Vagina (tissue), 2 donors: ENCODE measurements at regions not wholly inside any gene's neighbourhood (a gene's known extent, or its start where the extent isn't known, plus 50 kb on each side); places are given as distances from the start of the nearest gene placed in this dataset.

Experiments used
- POLR2A ChIP-seq, 2 donors: fragments of 450-650 bp; IDR thresholded peaks; one replicate each; pipeline ENCODE4 v1.6.1; 2017; ENCODE audit warnings: antibody characterized with exemption in 2 of 2, mild to moderate bottlenecking in 2 of 2, moderate library complexity in 2 of 2
- POLR2AphosphoS5 ChIP-seq, 2 donors: sonication (generic); formaldehyde crosslinking; IDR thresholded peaks; one replicate each; pipeline ENCODE4 v1.9.0; 2017; ENCODE audit warnings: antibody characterized with exemption in 2 of 2, mild to moderate bottlenecking in 2 of 2, low read depth in 1 of 2; ENCODE audit not compliant: insufficient read depth in 1 of 2
- TF ChIP-seq, protein P1 (sequence below), 3 experiments: fragments of 450-650 bp in 2 of 3; fragments of 200-600 bp in 1 of 3; sonication (generic) in 1 of 3; IDR thresholded peaks; one replicate each; pipeline ENCODE4 v1.5.1; 2017 to 2019; ENCODE audit warnings: antibody characterized with exemption in 3 of 3, mild to moderate bottlenecking in 2 of 3, moderate library complexity in 2 of 3

DNA sequence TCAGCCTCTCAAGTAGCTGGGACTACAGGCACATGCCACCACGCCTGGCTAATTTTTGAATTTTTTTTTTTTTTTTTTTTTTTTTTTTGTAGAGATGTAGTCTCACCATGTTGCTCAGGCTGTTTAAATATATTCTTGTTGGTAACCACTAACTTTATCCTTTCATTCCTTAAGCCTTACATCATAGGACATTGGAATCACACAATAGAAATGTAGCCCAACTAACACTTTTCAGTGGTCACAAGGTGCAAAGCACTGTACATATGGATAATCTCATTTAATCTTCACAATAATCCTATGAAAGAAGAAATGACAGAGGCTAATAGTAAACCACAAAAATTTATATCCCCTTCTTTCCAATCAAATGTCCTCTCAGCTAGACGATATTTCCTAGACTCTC is 417.8 kb upstream of the DACH1 start:
- no peak for TF ChIP-seq POLR2A (IDR thresholded peaks at IDR 0.05)
- no peak for TF ChIP-seq POLR2AphosphoS5 (IDR thresholded peaks at IDR 0.05; ENCODE audit: insufficient read depth in 1 of 2, low read depth in 1 of 2)
- TF ChIP-seq, protein P1, sequence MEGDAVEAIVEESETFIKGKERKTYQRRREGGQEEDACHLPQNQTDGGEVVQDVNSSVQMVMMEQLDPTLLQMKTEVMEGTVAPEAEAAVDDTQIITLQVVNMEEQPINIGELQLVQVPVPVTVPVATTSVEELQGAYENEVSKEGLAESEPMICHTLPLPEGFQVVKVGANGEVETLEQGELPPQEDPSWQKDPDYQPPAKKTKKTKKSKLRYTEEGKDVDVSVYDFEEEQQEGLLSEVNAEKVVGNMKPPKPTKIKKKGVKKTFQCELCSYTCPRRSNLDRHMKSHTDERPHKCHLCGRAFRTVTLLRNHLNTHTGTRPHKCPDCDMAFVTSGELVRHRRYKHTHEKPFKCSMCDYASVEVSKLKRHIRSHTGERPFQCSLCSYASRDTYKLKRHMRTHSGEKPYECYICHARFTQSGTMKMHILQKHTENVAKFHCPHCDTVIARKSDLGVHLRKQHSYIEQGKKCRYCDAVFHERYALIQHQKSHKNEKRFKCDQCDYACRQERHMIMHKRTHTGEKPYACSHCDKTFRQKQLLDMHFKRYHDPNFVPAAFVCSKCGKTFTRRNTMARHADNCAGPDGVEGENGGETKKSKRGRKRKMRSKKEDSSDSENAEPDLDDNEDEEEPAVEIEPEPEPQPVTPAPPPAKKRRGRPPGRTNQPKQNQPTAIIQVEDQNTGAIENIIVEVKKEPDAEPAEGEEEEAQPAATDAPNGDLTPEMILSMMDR (IDR thresholded peaks at IDR 0.05), result no peak
